KMS-11 (cell line): ENCODE measurements at regions not wholly inside any gene's neighbourhood (a gene's known extent, or its start where the extent isn't known, plus 50 kb on each side); places are given as distances from the start of the nearest gene placed in this dataset.

Experiments
- H2AFZ ChIP-seq: fragments of 200-600 bp; sonication (generic); 2 replicates; pipeline ENCODE4 v1.6.1; 2016; ENCODE audit warnings: antibody characterized with exemption, mixed run types, low read depth
- H3K27ac ChIP-seq: fragments of 200-600 bp; sonication (generic); 2 replicates; pipeline ENCODE4 v1.6.1; 2016; ENCODE audit warnings: mild to moderate bottlenecking, mixed run types
- H3K27me3 ChIP-seq: fragments of 200-600 bp; sonication (generic); 2 replicates; pipeline ENCODE4 v1.6.1; 2017; ENCODE audit warnings: mild to moderate bottlenecking, low read depth, mixed run types, moderate library complexity; ENCODE audit not compliant: insufficient read depth
- H3K36me3 ChIP-seq: fragments of 200-600 bp; sonication (generic); 2 replicates; pipeline ENCODE4 v1.6.1; 2017; ENCODE audit warnings: mild to moderate bottlenecking, mixed run types; ENCODE audit not compliant: insufficient read depth
- H3K4me1 ChIP-seq: fragments of 200-600 bp; sonication (generic); 2 replicates; pipeline ENCODE4 v1.6.1; 2016; ENCODE audit warnings: mild to moderate bottlenecking, low read depth, mixed run types; ENCODE audit not compliant: poor library complexity, severe bottlenecking
- H3K4me2 ChIP-seq: fragments of 200-600 bp; sonication (generic); 2 replicates; pipeline ENCODE4 v1.7.0; 2016; ENCODE audit warnings: mild to moderate bottlenecking, mixed run types
- H3K4me3 ChIP-seq: fragments of 200-600 bp; sonication (generic); IDR thresholded peaks from 2 replicates; pipeline ENCODE4 v1.6.1; 2017; ENCODE audit warnings: low read depth, low read length, mixed read lengths; ENCODE audit not compliant: insufficient read depth
- H3K79me2 ChIP-seq: fragments of 200-600 bp; sonication (generic); 2 replicates; pipeline ENCODE4 v1.6.1; 2016; ENCODE audit warnings: low read depth, mixed run types; ENCODE audit not compliant: insufficient read depth
- H3K9ac ChIP-seq: fragments of 200-600 bp; sonication (generic); 2 replicates; pipeline ENCODE4 v1.6.1; 2016; ENCODE audit warnings: mild to moderate bottlenecking, mixed run types
- H4K20me1 ChIP-seq: fragments of 200-600 bp; sonication (generic); 2 replicates; pipeline ENCODE4 v1.6.1; 2016; ENCODE audit warnings: mild to moderate bottlenecking, mixed run types; ENCODE audit not compliant: insufficient read depth
- CTCF ChIP-seq: fragments of 200-600 bp; sonication (generic); conservative IDR thresholded peaks from 2 replicates; pipeline ENCODE4 v1.6.1; 2017; ENCODE audit warnings: low read depth, mild to moderate bottlenecking, antibody characterized with exemption, low read length, moderate library complexity, mixed read lengths

GRCh38 chr1:90394247-90394646 lies 322.9 kb downstream of the BARHL2 start:
- Histone ChIP-seq H2AFZ (no peak overlapping the region), H3K79me2 (no peaks in the 10 kb centered on the region), H3K27ac (no peak overlapping the region), H3K36me3 (no peaks in the 10 kb centered on the region), H3K4me2 (no peak overlapping the region), H3K4me1 (no peaks in the 10 kb centered on the region), H3K4me3 (no peak overlapping the region), H4K20me1 (no peaks in the 10 kb centered on the region), H3K9ac (no peak overlapping the region), H3K27me3 (no peaks in the 10 kb centered on the region)
- no peak for TF ChIP-seq CTCF

- H3K27me3 ChIP-seq: no peaks in the 10 kb centered on the region
- H3K79me2 ChIP-seq: no peaks in the 10 kb centered on the region
- H3K4me2 ChIP-seq: no peak overlapping the region
- H3K27ac ChIP-seq: no peak overlapping the region
- no peak overlapping the region for H3K4me3 ChIP-seq
- H2AFZ ChIP-seq: no peak overlapping the region
- TF ChIP-seq CTCF: no peak
- H4K20me1 ChIP-seq: no peaks in the 10 kb centered on the region
- no peaks in the 10 kb centered on the region for H3K4me1 ChIP-seq
- no peak overlapping the region for H3K9ac ChIP-seq
- no peaks in the 10 kb centered on the region for H3K36me3 ChIP-seq
Measured at GRCh38 chr1:90393025-90393424, 324.1 kb downstream of the BARHL2 start.

- Histone ChIP-seq H4K20me1 (no peaks in the 10 kb centered on the region), H3K4me2 (no peak overlapping the region), H3K79me2 (no peaks in the 10 kb centered on the region), H3K9ac (no peak overlapping the region), H3K27me3 (no peaks in the 10 kb centered on the region), H2AFZ (no peak overlapping the region), H3K27ac (no peak overlapping the region), H3K4me3 (no peak overlapping the region), H3K36me3 (no peaks in the 10 kb centered on the region), H3K4me1 (no peaks in the 10 kb centered on the region)
- TF ChIP-seq CTCF: no peak
Measured at GRCh38 chr1:90391126-90391525, 326.0 kb downstream of the BARHL2 start.

- Histone ChIP-seq H3K4me1 (no peaks in the 10 kb centered on the region), H3K4me3 (no peak overlapping the region), H3K9ac (no peak overlapping the region), H3K36me3 (no peaks in the 10 kb centered on the region), H3K79me2 (no peaks in the 10 kb centered on the region), H3K4me2 (no peak overlapping the region), H2AFZ (no peak overlapping the region), H4K20me1 (no peaks in the 10 kb centered on the region), H3K27ac (no peak overlapping the region), H3K27me3 (no peaks in the 10 kb centered on the region)
- no peak for TF ChIP-seq CTCF
Measured at GRCh38 chr1:90387805-90388204, 329.3 kb downstream of the BARHL2 start.
